ENCODE measurements at regions not wholly inside any gene's neighbourhood (a gene's known extent, or its start where the extent isn't known, plus 50 kb on each side); places are given as distances from the start of the nearest gene placed in this dataset.
A peak's percentile ranks its signal among the peaks of the same experiment; 100 is the strongest.

DNA sequence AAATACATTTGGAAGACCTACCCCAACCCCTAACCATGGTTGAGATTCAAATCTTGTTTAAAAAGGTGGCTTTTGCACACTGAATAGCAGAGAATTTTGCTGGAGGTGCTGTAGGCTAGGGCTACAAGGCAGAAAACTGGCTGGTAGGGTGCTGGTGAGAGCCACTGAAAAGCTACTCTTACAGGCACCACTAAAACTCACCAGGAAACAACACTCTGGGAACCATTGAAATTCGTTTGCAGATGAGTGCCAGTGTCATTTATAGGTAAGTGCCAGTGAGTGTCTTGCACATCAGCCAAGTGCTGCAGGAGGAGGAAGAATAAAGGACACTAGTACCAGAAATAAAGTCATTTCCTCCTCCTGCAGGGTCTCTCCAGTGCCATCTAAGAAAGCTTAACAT lies 610.2 kb downstream of the ZNF385D start:
- no peaks in the 10 kb centered on the region for H3K36me3 ChIP-seq (ENCODE audit: insufficient read depth, low read length)

DNA sequence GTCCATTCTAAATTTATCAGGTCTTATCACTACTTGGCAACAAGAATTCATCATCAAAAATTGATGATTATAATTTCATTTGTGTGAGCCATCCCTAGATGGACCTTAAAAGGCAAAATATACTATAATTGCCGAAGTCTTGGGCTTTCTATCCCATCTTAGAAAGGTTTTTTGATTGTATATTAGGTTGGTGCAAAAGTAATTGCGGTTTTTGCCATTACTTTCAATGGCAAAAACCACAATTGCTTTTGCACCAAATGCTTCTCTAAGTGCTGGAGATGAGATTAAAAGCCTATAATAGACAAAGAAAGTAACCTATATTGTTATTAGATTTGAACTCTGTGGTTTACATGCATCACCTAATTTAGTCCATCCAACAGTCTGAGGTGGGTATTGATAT lies 612.9 kb downstream of the ZNF385D start:
- H3K27ac ChIP-seq (ENCODE audit: low read length): no peak overlapping the region
- H3K79me2 ChIP-seq (replicated peaks; ENCODE audit: insufficient read depth, low read length): no peaks in the 10 kb centered on the region
- H3F3A ChIP-seq (ENCODE audit: insufficient read depth, low read length, poor library complexity, severe bottlenecking): no peaks in the 10 kb centered on the region
- H3K9ac ChIP-seq (ENCODE audit: low read length): no peak overlapping the region
- H2AFZ ChIP-seq (ENCODE audit: low read depth, low read length): no peak overlapping the region
- no peaks in the 10 kb centered on the region for H3K27me3 ChIP-seq (ENCODE audit: insufficient read depth, low read depth, low read length)
- H3K36me3 ChIP-seq (ENCODE audit: insufficient read depth, low read length): no peaks in the 10 kb centered on the region
- TF ChIP-seq POLR2AphosphoS5 (IDR thresholded peaks at IDR 0.05) (no peak), EP300 (conservative IDR thresholded peaks at IDR 0.05; ENCODE audit: poor library complexity, severe bottlenecking) (no peak), TAF1 (IDR thresholded peaks at IDR 0.05; ENCODE audit: low read depth) (no peak)
- TF ChIP-seq, protein P1, sequence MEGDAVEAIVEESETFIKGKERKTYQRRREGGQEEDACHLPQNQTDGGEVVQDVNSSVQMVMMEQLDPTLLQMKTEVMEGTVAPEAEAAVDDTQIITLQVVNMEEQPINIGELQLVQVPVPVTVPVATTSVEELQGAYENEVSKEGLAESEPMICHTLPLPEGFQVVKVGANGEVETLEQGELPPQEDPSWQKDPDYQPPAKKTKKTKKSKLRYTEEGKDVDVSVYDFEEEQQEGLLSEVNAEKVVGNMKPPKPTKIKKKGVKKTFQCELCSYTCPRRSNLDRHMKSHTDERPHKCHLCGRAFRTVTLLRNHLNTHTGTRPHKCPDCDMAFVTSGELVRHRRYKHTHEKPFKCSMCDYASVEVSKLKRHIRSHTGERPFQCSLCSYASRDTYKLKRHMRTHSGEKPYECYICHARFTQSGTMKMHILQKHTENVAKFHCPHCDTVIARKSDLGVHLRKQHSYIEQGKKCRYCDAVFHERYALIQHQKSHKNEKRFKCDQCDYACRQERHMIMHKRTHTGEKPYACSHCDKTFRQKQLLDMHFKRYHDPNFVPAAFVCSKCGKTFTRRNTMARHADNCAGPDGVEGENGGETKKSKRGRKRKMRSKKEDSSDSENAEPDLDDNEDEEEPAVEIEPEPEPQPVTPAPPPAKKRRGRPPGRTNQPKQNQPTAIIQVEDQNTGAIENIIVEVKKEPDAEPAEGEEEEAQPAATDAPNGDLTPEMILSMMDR (IDR thresholded peaks at IDR 0.05; ENCODE audit: poor library complexity, severe bottlenecking): no peak
- no peak overlapping the region for H3K4me2 ChIP-seq (ENCODE audit: low read length)
- H4K20me1 ChIP-seq (ENCODE audit: insufficient read depth): no peaks in the 10 kb centered on the region
- no peak overlapping the region for H3K4me3 ChIP-seq (ENCODE audit: low read length)
- no peaks in the 10 kb centered on the region for H3K9me2 ChIP-seq (ENCODE audit: insufficient read depth, low read length)
- H3K9me3 ChIP-seq (ENCODE audit: low read length): no peaks in the 10 kb centered on the region

More for the DNA sequence above, 610.2 kb downstream of the ZNF385D start:
- H3K4me2 ChIP-seq (ENCODE audit: low read length): no peak overlapping the region
- peaks cover 3% of the 10 kb centered on the region for H3K9me3 ChIP-seq (ENCODE audit: low read length)
- H3K9me2 ChIP-seq (ENCODE audit: insufficient read depth, low read length): no peaks in the 10 kb centered on the region
- no peaks in the 10 kb centered on the region for H3F3A ChIP-seq (ENCODE audit: insufficient read depth, low read length, poor library complexity, severe bottlenecking)
- no peak overlapping the region for H3K27ac ChIP-seq (ENCODE audit: low read length)
- H3K27me3 ChIP-seq (ENCODE audit: insufficient read depth, low read depth, low read length): no peaks in the 10 kb centered on the region
- no peak overlapping the region for H3K9ac ChIP-seq (ENCODE audit: low read length)
- no peak overlapping the region for H2AFZ ChIP-seq (ENCODE audit: low read depth, low read length)
- no peaks in the 10 kb centered on the region for H3K79me2 ChIP-seq (replicated peaks; ENCODE audit: insufficient read depth, low read length)
- TF ChIP-seq TAF1 (IDR thresholded peaks at IDR 0.05; ENCODE audit: low read depth): no peak
- no peak for TF ChIP-seq EZH2 (IDR thresholded peaks at IDR 0.05; ENCODE audit: borderline replicate concordance, insufficient read depth, low read length, poor library complexity, severe bottlenecking)
- no peak for TF ChIP-seq SMC3 (conservative IDR thresholded peaks at IDR 0.05; ENCODE audit: poor library complexity)
- no peak for TF ChIP-seq REST (IDR thresholded peaks at IDR 0.05; ENCODE audit: borderline replicate concordance)
- no peak for TF ChIP-seq RAD21 (conservative IDR thresholded peaks at IDR 0.05)
- no peak overlapping the region for H3K4me3 ChIP-seq (ENCODE audit: low read length)
- H4K20me1 ChIP-seq (ENCODE audit: insufficient read depth): no peaks in the 10 kb centered on the region

- H3K9ac ChIP-seq (ENCODE audit: low read length): no peak overlapping the region
- H3K9me2 ChIP-seq (ENCODE audit: insufficient read depth, low read length): no peaks in the 10 kb centered on the region
- peaks cover 4% of the 10 kb centered on the region for H3K9me3 ChIP-seq (ENCODE audit: low read length)
- H4K20me1 ChIP-seq (ENCODE audit: insufficient read depth): no peaks in the 10 kb centered on the region
- H3K27ac ChIP-seq (ENCODE audit: low read length): peak overlapping the region; percentile 22
- H3K27me3 ChIP-seq (ENCODE audit: insufficient read depth, low read depth, low read length): no peaks in the 10 kb centered on the region
- no peaks in the 10 kb centered on the region for H3F3A ChIP-seq (ENCODE audit: insufficient read depth, low read length, poor library complexity, severe bottlenecking)
- H3K36me3 ChIP-seq (ENCODE audit: insufficient read depth, low read length): no peaks in the 10 kb centered on the region
- TF ChIP-seq EP300 (conservative IDR thresholded peaks at IDR 0.05; ENCODE audit: poor library complexity, severe bottlenecking): peak; percentile 41
- no peak for TF ChIP-seq REST (IDR thresholded peaks at IDR 0.05; ENCODE audit: borderline replicate concordance)
- TF ChIP-seq POLR2AphosphoS5 (IDR thresholded peaks at IDR 0.05): peak; percentile 44
- TF ChIP-seq EZH2 (IDR thresholded peaks at IDR 0.05; ENCODE audit: borderline replicate concordance, insufficient read depth, low read length, poor library complexity, severe bottlenecking): no peak
- no peak overlapping the region for H3K4me3 ChIP-seq (ENCODE audit: low read length)
- H2AFZ ChIP-seq (ENCODE audit: low read depth, low read length): no peak overlapping the region
- no peak overlapping the region for H3K4me2 ChIP-seq (ENCODE audit: low read length)
- no peaks in the 10 kb centered on the region for H3K79me2 ChIP-seq (replicated peaks; ENCODE audit: insufficient read depth, low read length)
Measured at GRCh38 chr3:21132896-21133295, 618.1 kb downstream of the ZNF385D start.

Data from neural cell (in vitro differentiated cells).